K562 (cell line): ENCODE measurements at regions not wholly inside any gene's neighbourhood (a gene's known extent, or its start where the extent isn't known, plus 50 kb on each side); places are given as distances from the start of the nearest gene placed in this dataset.

Source experiments
- CTCF ChIP-seq, 3 experiments: IDR thresholded peaks in 2 of 3; conservative IDR thresholded peaks in 1 of 3; 2 replicates each; pipeline ENCODE4 v1.5.1; 2011 to 2012; ENCODE audit warnings: low read length in 3 of 3, mild to moderate bottlenecking in 3 of 3, control low read depth in 2 of 3, improper control_type of control experiment in 1 of 3, inconsistent platforms in 1 of 3, low read depth in 1 of 3, mixed read lengths in 1 of 3, moderate library complexity in 1 of 3; ENCODE audit not compliant: insufficient read depth in 2 of 3
- DMBX1 ChIP-seq: fragments of 250-450 bp; sonication (Bioruptor Pico); IDR thresholded peaks from 2 replicates; pipeline ENCODE4 v1.8.0; 2022; ENCODE audit warnings: inconsistent platforms, mild to moderate bottlenecking, moderate library complexity, borderline replicate concordance
- GATAD2A ChIP-seq: fragments of 450-650 bp; IDR thresholded peaks from 2 replicates; pipeline ENCODE4 v1.6.1; 2017
- JUND ChIP-seq, 2 experiments: IDR thresholded peaks; 2 replicates in 1 of 2; 3 replicates in 1 of 2; pipeline ENCODE4 v1.6.1; 2011; ENCODE audit warnings: borderline replicate concordance in 2 of 2, low read depth in 2 of 2, low read length in 2 of 2, improper control_type of control experiment in 1 of 2, missing biosample characterization in 1 of 2, missing genetic modification characterization in 1 of 2, missing genetic modification reagents in 1 of 2
- KLF16 ChIP-seq: IDR thresholded peaks from 2 replicates; pipeline ENCODE4 v1.6.1; 2016; ENCODE audit warnings: antibody characterized with exemption
- NFIC ChIP-seq: fragments of 450-650 bp; IDR thresholded peaks from 2 replicates; pipeline ENCODE4 v1.6.1; 2017; ENCODE audit warnings: mild to moderate bottlenecking, inconsistent platforms
- PHTF2 ChIP-seq: fragments of 250-450 bp; sonication (Bioruptor Pico); IDR thresholded peaks from 2 replicates; pipeline ENCODE4 v1.5.0; 2021; ENCODE audit warnings: mild to moderate bottlenecking
- POLR2G ChIP-seq: fragments of 200-400 bp; formaldehyde crosslinking; IDR thresholded peaks from 2 replicates; pipeline ENCODE4 v1.6.1; 2017; ENCODE audit warnings: low read depth, mild to moderate bottlenecking, antibody characterized with exemption, low read length, moderate library complexity
- REST ChIP-seq, 2 experiments: fragments of 450-650 bp; formaldehyde crosslinking in 1 of 2; IDR thresholded peaks; 2 replicates each; pipeline versions ENCODE4 v1.4.0 to v1.6.1; 2014 to 2020; ENCODE audit warnings: mild to moderate bottlenecking in 2 of 2, borderline replicate concordance in 1 of 2, low read depth in 1 of 2
- SMAD3 ChIP-seq: fragments of 450-650 bp; formaldehyde crosslinking; conservative IDR thresholded peaks from 2 replicates; pipeline ENCODE4 v1.4.0; 2020; ENCODE audit warnings: mild to moderate bottlenecking
- SRSF7 ChIP-seq: fragments of 200-400 bp; formaldehyde crosslinking; optimal IDR thresholded peaks from 2 replicates; pipeline ENCODE3; 2017; ENCODE audit warnings: mild to moderate bottlenecking, low read depth, low read length
- TEAD2 ChIP-seq: fragments of 450-650 bp; IDR thresholded peaks from 2 replicates; pipeline ENCODE4 v1.6.1; 2016; ENCODE audit warnings: missing genetic modification characterization, control low read depth, missing compliant biosample characterization
- ZKSCAN3 ChIP-seq: fragments of 250-450 bp; sonication (Bioruptor Pico); IDR thresholded peaks from 2 replicates; pipeline ENCODE4 v1.4.0; 2020
- ZNF318 ChIP-seq, 2 experiments: fragments of 450-650 bp; IDR thresholded peaks; 2 replicates each; pipeline ENCODE4 v1.6.1; 2016; ENCODE audit warnings: mild to moderate bottlenecking in 2 of 2, borderline replicate concordance in 1 of 2, low read depth in 1 of 2, moderate library complexity in 1 of 2

GRCh38 chr22:47963660-47964059, 1201.2 kb downstream of the TBC1D22A start:
- TF ChIP-seq JUND (IDR thresholded peaks at IDR 0.05; ENCODE audit: borderline replicate concordance, low read depth, low read length) (no peak), JUND (tag; IDR thresholded peaks at IDR 0.05; ENCODE audit: borderline replicate concordance, low read depth, low read length) (no peak), SMAD3 (CRISPR knock-in tag) (no peak), TEAD2 (no peak), DMBX1 (no peak), POLR2G (no peak), REST (IDR thresholded peaks at IDR 0.05; ENCODE audit: borderline replicate concordance) (no peak), REST (CRISPR knock-in tag; IDR thresholded peaks at IDR 0.05; ENCODE audit: low read depth) (no peak), NFIC (no peak), CTCF (IDR thresholded peaks at IDR 0.05 in 2 of 3, conservative IDR thresholded peaks at IDR 0.05 in 1 of 3; ENCODE audit: insufficient read depth in 2 of 3, low read depth in 1 of 3, low read length in 3 of 3) (no peak), PHTF2 (CRISPR knock-in tag) (no peak), ZNF318 (IDR thresholded peaks at IDR 0.05; ENCODE audit: borderline replicate concordance in 1 of 2, low read depth in 1 of 2) (no peak), GATAD2A (no peak), SRSF7 (no peak), KLF16 (no peak), ZKSCAN3 (CRISPR knock-in tag) (no peak)
